ENCODE measurements at regions not wholly inside any gene's neighbourhood (a gene's known extent, or its start where the extent isn't known, plus 50 kb on each side); places are given as distances from the start of the nearest gene placed in this dataset.

- Histone ChIP-seq H3K9me3 (ENCODE audit: control insufficient read depth, low read depth, low read length) (no peaks in the 10 kb centered on the region), H3K9me1 (ENCODE audit: control insufficient read depth, extremely low read depth, insufficient read depth, low read length) (no peaks in the 10 kb centered on the region), H3K27ac (ENCODE audit: control insufficient read depth, insufficient read depth, low read length) (no peak overlapping the region), H3K4me3 (ENCODE audit: control insufficient read depth in 2 of 3, extremely low read depth in 1 of 3, insufficient read depth in 2 of 3, low read depth in 1 of 3, low read length in 3 of 3) (no peak overlapping the region), H3K9ac (ENCODE audit: control insufficient read depth, extremely low read depth, insufficient read depth, low read length) (no peak overlapping the region), H2AFZ (ENCODE audit: control insufficient read depth, low read length) (no peak overlapping the region), H3K79me2 (ENCODE audit: control insufficient read depth, insufficient read depth, low read length) (no peaks in the 10 kb centered on the region), H3K4me1 (ENCODE audit: control insufficient read depth, extremely low read depth, insufficient read depth, low read length) (no peaks in the 10 kb centered on the region), H4K20me1 (ENCODE audit: control insufficient read depth, extremely low read depth, insufficient read depth, low read length) (no peaks in the 10 kb centered on the region), H3K36me3 (ENCODE audit: control insufficient read depth in 2 of 2, extremely low read depth in 1 of 2, insufficient read depth in 2 of 2, low read length in 2 of 2) (no peaks in the 10 kb centered on the region), H3K4me2 (ENCODE audit: control insufficient read depth, extremely low read depth, insufficient read depth, low read depth, low read length) (no peak overlapping the region), H3K27me3 (ENCODE audit: control insufficient read depth, extremely low read depth, insufficient read depth, low read length) (no peaks in the 10 kb centered on the region)
- no peak for DNase-seq (ENCODE audit: low read depth, low spot score)
- FAIRE-seq, result no peak
- TF ChIP-seq CTCF (optimal IDR thresholded peaks at IDR 0.05 in 1 of 3, IDR thresholded peaks at IDR 0.05 in 1 of 3, conservative IDR thresholded peaks at IDR 0.05 in 1 of 3; ENCODE audit: extremely low read depth in 1 of 3, insufficient read depth in 2 of 3, low read length in 3 of 3) (no peak), EZH2 (IDR thresholded peaks at IDR 0.05; ENCODE audit: low read length) (no peak)
- dilution Hi-C loops (cut with MboI; ENCODE audit: extremely low pct_ligation_motif_present, low sequenced_read_pairs), result no loop called here
Observed at GRCh38 chr11:32312206-32312817, 123.0 kb downstream of the WT1 start.

GRCh38 chr11:32312865-32313403, 122.4 kb downstream of the WT1 start:
- Histone ChIP-seq H3K27ac (ENCODE audit: control insufficient read depth, insufficient read depth, low read length) (no peak overlapping the region), H4K20me1 (ENCODE audit: control insufficient read depth, extremely low read depth, insufficient read depth, low read length) (no peaks in the 10 kb centered on the region), H2AFZ (ENCODE audit: control insufficient read depth, low read length) (no peak overlapping the region), H3K9ac (ENCODE audit: control insufficient read depth, extremely low read depth, insufficient read depth, low read length) (no peak overlapping the region), H3K9me3 (ENCODE audit: control insufficient read depth, low read depth, low read length) (no peaks in the 10 kb centered on the region), H3K36me3 (ENCODE audit: control insufficient read depth in 2 of 2, extremely low read depth in 1 of 2, insufficient read depth in 2 of 2, low read length in 2 of 2) (no peaks in the 10 kb centered on the region), H3K4me1 (ENCODE audit: control insufficient read depth, extremely low read depth, insufficient read depth, low read length) (no peaks in the 10 kb centered on the region), H3K9me1 (ENCODE audit: control insufficient read depth, extremely low read depth, insufficient read depth, low read length) (no peaks in the 10 kb centered on the region), H3K4me3 (ENCODE audit: control insufficient read depth in 2 of 3, extremely low read depth in 1 of 3, insufficient read depth in 2 of 3, low read depth in 1 of 3, low read length in 3 of 3) (no peak overlapping the region), H3K4me2 (ENCODE audit: control insufficient read depth, extremely low read depth, insufficient read depth, low read depth, low read length) (no peak overlapping the region), H3K79me2 (ENCODE audit: control insufficient read depth, insufficient read depth, low read length) (no peaks in the 10 kb centered on the region), H3K27me3 (ENCODE audit: control insufficient read depth, extremely low read depth, insufficient read depth, low read length) (no peaks in the 10 kb centered on the region)
- TF ChIP-seq EZH2 (IDR thresholded peaks at IDR 0.05; ENCODE audit: low read length) (no peak), CTCF (optimal IDR thresholded peaks at IDR 0.05 in 1 of 3, IDR thresholded peaks at IDR 0.05 in 1 of 3, conservative IDR thresholded peaks at IDR 0.05 in 1 of 3; ENCODE audit: extremely low read depth in 1 of 3, insufficient read depth in 2 of 3, low read length in 3 of 3) (peak; percentile 48 to 77 (median 66))
- DNase-seq (ENCODE audit: low read depth, low spot score) (peak; percentile 26), FAIRE-seq (peak; percentile 17)
- dilution Hi-C loops (cut with MboI; ENCODE audit: extremely low pct_ligation_motif_present, low sequenced_read_pairs), result no loop called here
